ENCODE measurements at regions not wholly inside any gene's neighbourhood (a gene's known extent, or its start where the extent isn't known, plus 50 kb on each side); places are given as distances from the start of the nearest gene placed in this dataset.
"Not testable (repeated sequence)": the region's sequence is repeated elsewhere in the genome, so short reads cannot be mapped to it uniquely, and the experiment has no call there.

GRCh38 chr2:7655629-7656028 is 738.4 kb downstream of the RNF144A start:
- DNase-seq: no peak

- not testable (repeated sequence) for DNase-seq
Measured at GRCh38 chr2:7657526-7657925, 740.3 kb downstream of the RNF144A start.

- DNase-seq: no peak
Measured at GRCh38 chr2:7658486-7658885, 741.3 kb downstream of the RNF144A start.

- no peak for DNase-seq
Measured at GRCh38 chr2:7660816-7661215, 743.6 kb downstream of the RNF144A start.

GRCh38 chr2:7661502-7661901 is 744.3 kb downstream of the RNF144A start:
- no peak for DNase-seq

GRCh38 chr2:7665880-7666279 is 748.7 kb downstream of the RNF144A start:
- DNase-seq: no peak

GRCh38 chr2:7666596-7667259 is 749.5 kb downstream of the RNF144A start:
- no peak for DNase-seq

- DNase-seq: no peak
Measured at GRCh38 chr2:7667260-7667757, 750.1 kb downstream of the RNF144A start.

GRCh38 chr2:7670905-7671641 is 753.9 kb downstream of the RNF144A start:
- no peak for DNase-seq

GRCh38 chr2:7672027-7672684 is 754.9 kb downstream of the RNF144A start:
- DNase-seq: no peak

GRCh38 chr2:7672685-7673071 is 755.5 kb downstream of the RNF144A start:
- no peak for DNase-seq

GRCh38 chr2:7673101-7673500 is 755.9 kb downstream of the RNF144A start:
- no peak for DNase-seq

- DNase-seq: no peak
Measured at GRCh38 chr2:7673853-7674252, 756.6 kb downstream of the RNF144A start.

- no peak for DNase-seq
Measured at GRCh38 chr2:7674606-7675005, 757.4 kb downstream of the RNF144A start.

- DNase-seq: no peak
Measured at GRCh38 chr2:7676714-7677113, 759.5 kb downstream of the RNF144A start.

GRCh38 chr2:7681881-7682461 is 764.8 kb downstream of the RNF144A start:
- no peak for DNase-seq

GRCh38 chr2:7683196-7683595 is 766.0 kb downstream of the RNF144A start:
- no peak for DNase-seq

- no peak for DNase-seq
Measured at GRCh38 chr2:7683708-7684107, 766.5 kb downstream of the RNF144A start.

- DNase-seq: no peak
Measured at GRCh38 chr2:7685342-7686015, 768.3 kb downstream of the RNF144A start.

- no peak for DNase-seq
Measured at GRCh38 chr2:7686016-7686385, 768.8 kb downstream of the RNF144A start.

GRCh38 chr2:7691961-7692656 is 774.9 kb downstream of the RNF144A start:
- DNase-seq: no peak

- no peak for DNase-seq
Measured at GRCh38 chr2:7692657-7693161, 775.5 kb downstream of the RNF144A start.

All from NCI-H510A treated with DMSO at 0.1 percent for 48 hours (cell line).